ENCODE measurements at regions not wholly inside any gene's neighbourhood (a gene's known extent, or its start where the extent isn't known, plus 50 kb on each side); places are given as distances from the start of the nearest gene placed in this dataset.
"Not testable (repeated sequence)": the region's sequence is repeated elsewhere in the genome, so short reads cannot be mapped to it uniquely, and the experiment has no call there.

GRCh38 chr11:93039531-93040240 lies 70.2 kb downstream of the MTNR1B start:
- TF ChIP-seq, protein P1, sequence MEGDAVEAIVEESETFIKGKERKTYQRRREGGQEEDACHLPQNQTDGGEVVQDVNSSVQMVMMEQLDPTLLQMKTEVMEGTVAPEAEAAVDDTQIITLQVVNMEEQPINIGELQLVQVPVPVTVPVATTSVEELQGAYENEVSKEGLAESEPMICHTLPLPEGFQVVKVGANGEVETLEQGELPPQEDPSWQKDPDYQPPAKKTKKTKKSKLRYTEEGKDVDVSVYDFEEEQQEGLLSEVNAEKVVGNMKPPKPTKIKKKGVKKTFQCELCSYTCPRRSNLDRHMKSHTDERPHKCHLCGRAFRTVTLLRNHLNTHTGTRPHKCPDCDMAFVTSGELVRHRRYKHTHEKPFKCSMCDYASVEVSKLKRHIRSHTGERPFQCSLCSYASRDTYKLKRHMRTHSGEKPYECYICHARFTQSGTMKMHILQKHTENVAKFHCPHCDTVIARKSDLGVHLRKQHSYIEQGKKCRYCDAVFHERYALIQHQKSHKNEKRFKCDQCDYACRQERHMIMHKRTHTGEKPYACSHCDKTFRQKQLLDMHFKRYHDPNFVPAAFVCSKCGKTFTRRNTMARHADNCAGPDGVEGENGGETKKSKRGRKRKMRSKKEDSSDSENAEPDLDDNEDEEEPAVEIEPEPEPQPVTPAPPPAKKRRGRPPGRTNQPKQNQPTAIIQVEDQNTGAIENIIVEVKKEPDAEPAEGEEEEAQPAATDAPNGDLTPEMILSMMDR (IDR thresholded peaks at IDR 0.05; ENCODE audit: insufficient read depth, low read length, poor library complexity, severe bottlenecking): no peak
- Histone ChIP-seq H3K27me3 (replicated peaks; ENCODE audit: control insufficient read depth, insufficient read depth, low read length) (no peaks in the 10 kb centered on the region), H3K4me3 (replicated peaks; ENCODE audit: low read depth, low read length) (no peak overlapping the region), H3K36me3 (ENCODE audit: control insufficient read depth, insufficient read depth, low read length) (no peaks in the 10 kb centered on the region)
- DNase-seq (ENCODE audit: extremely low read depth, insufficient read length): no peak

DNA sequence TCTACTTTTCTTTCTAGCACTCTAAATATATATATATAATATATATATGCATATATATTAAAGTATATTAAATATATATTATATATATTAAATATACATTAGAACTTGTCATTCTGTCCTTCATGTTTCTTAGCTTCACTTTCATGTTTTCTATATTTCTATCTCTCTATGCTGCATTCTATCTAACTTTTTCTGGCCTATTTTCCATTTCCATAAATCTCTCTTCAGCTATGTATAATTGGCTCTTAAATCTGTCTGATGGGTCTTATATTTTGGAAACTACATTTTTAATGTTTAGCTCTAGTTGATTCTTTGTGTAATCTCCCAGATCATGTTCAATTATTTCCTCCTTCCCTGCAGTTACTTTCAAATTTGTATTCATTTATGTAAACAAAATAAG lies 72.2 kb downstream of the MTNR1B start:
- H3K4me3 ChIP-seq (replicated peaks; ENCODE audit: low read depth, low read length): no peak overlapping the region
- DNase-seq (ENCODE audit: extremely low read depth, insufficient read length): no peak
- no peaks in the 10 kb centered on the region for H3K36me3 ChIP-seq (ENCODE audit: control insufficient read depth, insufficient read depth, low read length)
- TF ChIP-seq, protein P1 (IDR thresholded peaks at IDR 0.05; ENCODE audit: insufficient read depth, low read length, poor library complexity, severe bottlenecking): no peak
- no peaks in the 10 kb centered on the region for H3K27me3 ChIP-seq (replicated peaks; ENCODE audit: control insufficient read depth, insufficient read depth, low read length)

DNA sequence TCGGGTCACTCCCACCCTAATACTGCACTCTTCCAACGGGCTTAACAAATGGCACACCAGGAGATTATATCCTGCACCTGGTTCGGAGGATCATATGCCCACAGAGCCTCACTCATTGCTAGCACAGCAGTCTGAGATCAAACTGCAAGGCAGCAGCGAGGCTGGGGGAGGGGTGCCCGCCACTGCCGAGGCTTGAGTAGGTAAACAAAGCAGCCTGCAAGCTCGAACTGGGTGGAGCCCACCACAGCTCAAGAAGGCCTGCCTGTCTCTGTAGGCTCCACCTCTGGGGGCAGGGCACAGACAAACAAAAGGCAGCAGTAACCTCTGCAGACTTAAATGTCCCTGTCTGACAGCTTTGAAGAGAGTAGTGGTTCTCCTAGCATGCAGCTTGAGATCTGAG lies 73.7 kb downstream of the MTNR1B start:
- DNase-seq (ENCODE audit: extremely low read depth, insufficient read length); H3K36me3 ChIP-seq (ENCODE audit: control insufficient read depth, insufficient read depth, low read length); H3K4me3 ChIP-seq (replicated peaks; ENCODE audit: low read depth, low read length); H3K27me3 ChIP-seq (replicated peaks; ENCODE audit: control insufficient read depth, insufficient read depth, low read length): not testable (repeated sequence)

GRCh38 chr11:93049740-93050139 lies 80.3 kb downstream of the MTNR1B start:
- H3K4me3 ChIP-seq (replicated peaks; ENCODE audit: low read depth, low read length): no peak overlapping the region
- no peaks in the 10 kb centered on the region for H3K36me3 ChIP-seq (ENCODE audit: control insufficient read depth, insufficient read depth, low read length)
- TF ChIP-seq, protein P1 (IDR thresholded peaks at IDR 0.05; ENCODE audit: insufficient read depth, low read length, poor library complexity, severe bottlenecking): no peak
- H3K27me3 ChIP-seq (replicated peaks; ENCODE audit: control insufficient read depth, insufficient read depth, low read length): no peaks in the 10 kb centered on the region
- no peak for DNase-seq (ENCODE audit: extremely low read depth, insufficient read length)

DNA sequence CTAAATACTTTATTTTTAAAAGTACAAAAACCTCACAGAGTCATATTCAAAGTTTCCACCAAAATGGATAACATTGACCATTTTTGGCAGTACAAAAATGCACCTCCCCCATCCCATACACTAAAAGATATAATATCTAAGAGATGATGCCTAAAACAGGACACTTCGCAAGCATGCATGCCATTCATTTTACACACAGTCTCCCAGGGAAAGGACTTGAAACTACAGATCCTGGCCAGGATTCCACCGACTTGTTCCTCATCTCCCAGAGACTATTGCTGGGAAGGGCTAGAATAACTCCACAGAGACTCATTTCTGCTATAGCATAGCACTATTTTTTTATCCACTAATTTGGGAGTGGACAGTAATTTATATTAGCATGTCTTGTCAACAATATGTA lies 81.7 kb downstream of the MTNR1B start:
- TF ChIP-seq, protein P1 (IDR thresholded peaks at IDR 0.05; ENCODE audit: insufficient read depth, low read length, poor library complexity, severe bottlenecking): no peak
- DNase-seq (ENCODE audit: extremely low read depth, insufficient read length): no peak
- Histone ChIP-seq H3K27me3 (replicated peaks; ENCODE audit: control insufficient read depth, insufficient read depth, low read length) (no peaks in the 10 kb centered on the region), H3K4me3 (replicated peaks; ENCODE audit: low read depth, low read length) (no peak overlapping the region), H3K36me3 (ENCODE audit: control insufficient read depth, insufficient read depth, low read length) (no peaks in the 10 kb centered on the region)

DNA sequence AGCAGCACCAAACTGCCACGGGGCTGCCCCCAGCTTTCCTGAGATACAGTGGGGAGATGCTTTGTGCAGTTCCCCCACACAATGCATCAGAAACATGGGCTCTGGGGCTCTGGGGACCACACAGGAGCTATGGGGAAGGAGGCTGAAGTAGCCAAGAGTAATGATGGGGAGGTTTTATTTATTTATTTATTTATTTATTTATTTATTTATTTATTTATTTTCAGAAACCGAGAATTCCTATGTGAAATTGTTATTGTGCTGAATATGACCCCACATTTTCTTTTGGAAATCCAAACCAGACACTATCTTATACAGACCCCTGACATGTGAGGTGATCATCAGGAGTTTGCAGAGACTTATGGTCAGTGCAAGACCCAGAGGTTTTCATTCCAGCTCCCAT lies 84.4 kb downstream of the MTNR1B start:
- TF ChIP-seq, protein P1 (IDR thresholded peaks at IDR 0.05; ENCODE audit: insufficient read depth, low read length, poor library complexity, severe bottlenecking): no peak
- H3K27me3 ChIP-seq (replicated peaks; ENCODE audit: control insufficient read depth, insufficient read depth, low read length): no peaks in the 10 kb centered on the region
- H3K36me3 ChIP-seq (ENCODE audit: control insufficient read depth, insufficient read depth, low read length): no peaks in the 10 kb centered on the region
- no peak overlapping the region for H3K4me3 ChIP-seq (replicated peaks; ENCODE audit: low read depth, low read length)
- no peak for DNase-seq (ENCODE audit: extremely low read depth, insufficient read length)
